HFFc6 (cell line): ENCODE measurements at regions not wholly inside any gene's neighbourhood (a gene's known extent, or its start where the extent isn't known, plus 50 kb on each side); places are given as distances from the start of the nearest gene placed in this dataset.
"Not testable (repeated sequence)": the region's sequence is repeated elsewhere in the genome, so short reads cannot be mapped to it uniquely, and the experiment has no call there.

Source experiments
- DNase-seq: peaks from one replicate; pipeline ENCODE4 v3.0.0-alpha.2; 2018
- H3K27ac Mint-ChIP-seq: 2 replicates; pipeline ENCODE4 v1.8.0; 2020; ENCODE audit warnings: mild to moderate bottlenecking, mixed read lengths
- H3K27me3 Mint-ChIP-seq: 2 replicates; pipeline ENCODE4 v1.8.0; 2021; ENCODE audit warnings: mild to moderate bottlenecking, moderate library complexity, mixed read lengths; ENCODE audit not compliant: insufficient read depth
- H3K36me3 Mint-ChIP-seq: 2 replicates; pipeline ENCODE4 v1.8.0; 2021; ENCODE audit warnings: low read depth, mixed read lengths
- H3K4me1 Mint-ChIP-seq: 2 replicates; pipeline ENCODE4 v1.8.0; 2020; ENCODE audit warnings: low read depth, mixed read lengths
- H3K4me3 Mint-ChIP-seq: 2 replicates; pipeline ENCODE4 v1.8.0; 2020; ENCODE audit warnings: mild to moderate bottlenecking, moderate library complexity, mixed read lengths
- H3K9me3 Mint-ChIP-seq: 2 replicates; pipeline ENCODE4 v1.8.0; 2020; ENCODE audit warnings: mild to moderate bottlenecking, mixed read lengths
- CTCF ChIP-seq: fragments of 200-600 bp; sonication (generic); IDR thresholded peaks from 2 replicates; pipeline ENCODE4 v1.5.0; 2021; ENCODE audit warnings: antibody characterized with exemption, mild to moderate bottlenecking

- Mint-ChIP-seq H3K4me3 (no peak overlapping the region), H3K27me3 (peaks cover 3% of the 10 kb centered on the region), H3K4me1 (no peaks in the 10 kb centered on the region; the same call in 1 of the 2 replicates), H3K36me3 (no peaks in the 10 kb centered on the region), H3K9me3 (no peaks in the 10 kb centered on the region), H3K27ac (no peak overlapping the region)
- TF ChIP-seq CTCF: no peak
- DNase-seq: no peak
These were observed 886.6 kb downstream of the DIAPH3 start for GRCh38 chr13:59277106-59277505.

GRCh38 chr13:59279028-59279427 lies 884.7 kb downstream of the DIAPH3 start:
- H3K36me3 Mint-ChIP-seq: no peaks in the 10 kb centered on the region
- no peaks in the 10 kb centered on the region; the same call in 1 of the 2 replicates for H3K4me1 Mint-ChIP-seq
- DNase-seq: no peak
- no peaks in the 10 kb centered on the region for H3K9me3 Mint-ChIP-seq
- H3K27ac Mint-ChIP-seq: no peak overlapping the region
- no peak for TF ChIP-seq CTCF
- H3K4me3 Mint-ChIP-seq: no peak overlapping the region
- peaks cover 3% of the 10 kb centered on the region for H3K27me3 Mint-ChIP-seq

- DNase-seq: no peak
- Mint-ChIP-seq H3K4me3 (no peak overlapping the region), H3K4me1 (no peaks in the 10 kb centered on the region; the same call in 1 of the 2 replicates), H3K9me3 (no peaks in the 10 kb centered on the region), H3K27me3 (peaks cover 5% of the 10 kb centered on the region), H3K27ac (no peak overlapping the region), H3K36me3 (no peaks in the 10 kb centered on the region)
- no peak for TF ChIP-seq CTCF
These were observed 884.2 kb downstream of the DIAPH3 start for GRCh38 chr13:59279576-59279975.

- Mint-ChIP-seq H3K27me3 (peaks cover 5% of the 10 kb centered on the region), H3K4me3 (no peak overlapping the region), H3K4me1 (no peaks in the 10 kb centered on the region; the same call in 1 of the 2 replicates)
These were observed 883.4 kb downstream of the DIAPH3 start for GRCh38 chr13:59280297-59280696.

GRCh38 chr13:59281453-59281852 lies 882.3 kb downstream of the DIAPH3 start:
- H3K4me1 Mint-ChIP-seq: no peaks in the 10 kb centered on the region; the same call in 1 of the 2 replicates

More at GRCh38 chr13:59280297-59280696, 883.4 kb downstream of the DIAPH3 start:
- Mint-ChIP-seq H3K36me3 (no peaks in the 10 kb centered on the region), H3K27ac (no peak overlapping the region), H3K9me3 (no peaks in the 10 kb centered on the region)
- DNase-seq: no peak
- TF ChIP-seq CTCF: no peak

GRCh38 chr13:59292240-59292639 lies 871.5 kb downstream of the DIAPH3 start:
- not testable (repeated sequence) for DNase-seq, H3K27me3 Mint-ChIP-seq, H3K4me1 Mint-ChIP-seq, H3K4me3 Mint-ChIP-seq, H3K36me3 Mint-ChIP-seq, H3K27ac Mint-ChIP-seq
- peaks cover 10% of the 10 kb centered on the region; the same call in 1 of the 2 replicates for H3K9me3 Mint-ChIP-seq

More at GRCh38 chr13:59281453-59281852, 882.3 kb downstream of the DIAPH3 start:
- Mint-ChIP-seq H3K27ac (no peak overlapping the region), H3K9me3 (no peaks in the 10 kb centered on the region), H3K36me3 (no peaks in the 10 kb centered on the region), H3K4me3 (no peak overlapping the region), H3K27me3 (peaks cover 5% of the 10 kb centered on the region)
- no peak for DNase-seq
- TF ChIP-seq CTCF: no peak
